ENCODE measurements at regions not wholly inside any gene's neighbourhood (a gene's known extent, or its start where the extent isn't known, plus 50 kb on each side); places are given as distances from the start of the nearest gene placed in this dataset.
"Not testable (repeated sequence)": the region's sequence is repeated elsewhere in the genome, so short reads cannot be mapped to it uniquely, and the experiment has no call there.

- Histone ChIP-seq H3K27me3 (ENCODE audit: insufficient read depth, low read length, poor library complexity) (no peaks in the 10 kb centered on the region), H3K36me3 (ENCODE audit: insufficient read depth, low read length) (no peaks in the 10 kb centered on the region), H4K20me1 (ENCODE audit: insufficient read depth, low read length) (no peaks in the 10 kb centered on the region), H3K9me3 (ENCODE audit: insufficient read depth, low read length, severe bottlenecking) (peaks cover 5% of the 10 kb centered on the region), H3K27ac (ENCODE audit: low read length) (no peak overlapping the region), H3K79me2 (ENCODE audit: insufficient read depth, low read length) (no peaks in the 10 kb centered on the region), H2AFZ (ENCODE audit: low read depth, low read length) (no peak overlapping the region), H3K4me2 (ENCODE audit: insufficient read depth, low read length) (no peak overlapping the region), H3K4me1 (ENCODE audit: insufficient read depth, low read length) (no peaks in the 10 kb centered on the region), H3K4me3 (ENCODE audit: low read depth in 1 of 2, low read length in 2 of 2) (no peak overlapping the region), H3K9ac (ENCODE audit: low read depth, low read length) (no peak overlapping the region)
- no peak for ATAC-seq (ENCODE audit: insufficient read depth, low read depth)
- no peak for DNase-seq
- no peak for TF ChIP-seq EZH2 (IDR thresholded peaks at IDR 0.05; ENCODE audit: borderline replicate concordance, low read depth, low read length, severe bottlenecking)
- TF ChIP-seq CTCF (IDR thresholded peaks at IDR 0.05; ENCODE audit: borderline replicate concordance, extremely low read depth, low read length, poor library complexity, severe bottlenecking) = no peak
These were observed 508.9 kb upstream of the ADGRB3 start for GRCh38 chr6:68126089-68126749.

- not testable (repeated sequence) for H3K27ac ChIP-seq (ENCODE audit: low read length); H2AFZ ChIP-seq (ENCODE audit: low read depth, low read length); H3K9me3 ChIP-seq (ENCODE audit: insufficient read depth, low read length, severe bottlenecking); H3K9ac ChIP-seq (ENCODE audit: low read depth, low read length); H3K4me1 ChIP-seq (ENCODE audit: insufficient read depth, low read length); ATAC-seq (ENCODE audit: insufficient read depth, low read depth); DNase-seq; H3K36me3 ChIP-seq (ENCODE audit: insufficient read depth, low read length); H3K4me3 ChIP-seq (ENCODE audit: low read depth in 1 of 2, low read length in 2 of 2); H3K79me2 ChIP-seq (ENCODE audit: insufficient read depth, low read length); H3K27me3 ChIP-seq (ENCODE audit: insufficient read depth, low read length, poor library complexity); H3K4me2 ChIP-seq (ENCODE audit: insufficient read depth, low read length); H4K20me1 ChIP-seq (ENCODE audit: insufficient read depth, low read length)
These were observed 512.1 kb upstream of the ADGRB3 start for GRCh38 chr6:68122975-68123374.

GRCh38 chr6:68122032-68122431, 513.0 kb upstream of the ADGRB3 start:
- no peak overlapping the region for H3K27ac ChIP-seq (ENCODE audit: low read length)
- H3K4me2 ChIP-seq (ENCODE audit: insufficient read depth, low read length) = no peak overlapping the region
- no peaks in the 10 kb centered on the region for H4K20me1 ChIP-seq (ENCODE audit: insufficient read depth, low read length)
- H3K27me3 ChIP-seq (ENCODE audit: insufficient read depth, low read length, poor library complexity) = no peaks in the 10 kb centered on the region
- peaks cover 5% of the 10 kb centered on the region for H3K9me3 ChIP-seq (ENCODE audit: insufficient read depth, low read length, severe bottlenecking)
- no peaks in the 10 kb centered on the region for H3K36me3 ChIP-seq (ENCODE audit: insufficient read depth, low read length)
- no peaks in the 10 kb centered on the region for H3K4me1 ChIP-seq (ENCODE audit: insufficient read depth, low read length)
- DNase-seq (no peak), ATAC-seq (ENCODE audit: insufficient read depth, low read depth) (no peak)
- no peak overlapping the region for H2AFZ ChIP-seq (ENCODE audit: low read depth, low read length)
- TF ChIP-seq EZH2 (IDR thresholded peaks at IDR 0.05; ENCODE audit: borderline replicate concordance, low read depth, low read length, severe bottlenecking) = no peak
- TF ChIP-seq CTCF (IDR thresholded peaks at IDR 0.05; ENCODE audit: borderline replicate concordance, extremely low read depth, low read length, poor library complexity, severe bottlenecking) = no peak
- H3K4me3 ChIP-seq (ENCODE audit: low read depth in 1 of 2, low read length in 2 of 2) = no peak overlapping the region
- H3K79me2 ChIP-seq (ENCODE audit: insufficient read depth, low read length) = no peaks in the 10 kb centered on the region
- H3K9ac ChIP-seq (ENCODE audit: low read depth, low read length) = no peak overlapping the region

GRCh38 chr6:68120954-68121353, 514.1 kb upstream of the ADGRB3 start:
- not testable (repeated sequence) for H2AFZ ChIP-seq (ENCODE audit: low read depth, low read length); H4K20me1 ChIP-seq (ENCODE audit: insufficient read depth, low read length); H3K9me3 ChIP-seq (ENCODE audit: insufficient read depth, low read length, severe bottlenecking); H3K4me2 ChIP-seq (ENCODE audit: insufficient read depth, low read length); H3K27ac ChIP-seq (ENCODE audit: low read length); H3K79me2 ChIP-seq (ENCODE audit: insufficient read depth, low read length); DNase-seq; H3K27me3 ChIP-seq (ENCODE audit: insufficient read depth, low read length, poor library complexity); H3K9ac ChIP-seq (ENCODE audit: low read depth, low read length); H3K36me3 ChIP-seq (ENCODE audit: insufficient read depth, low read length); H3K4me1 ChIP-seq (ENCODE audit: insufficient read depth, low read length); ATAC-seq (ENCODE audit: insufficient read depth, low read depth); H3K4me3 ChIP-seq (ENCODE audit: low read depth in 1 of 2, low read length in 2 of 2)
